ENCODE measurements at regions not wholly inside any gene's neighbourhood (a gene's known extent, or its start where the extent isn't known, plus 50 kb on each side); places are given as distances from the start of the nearest gene placed in this dataset.

DNA sequence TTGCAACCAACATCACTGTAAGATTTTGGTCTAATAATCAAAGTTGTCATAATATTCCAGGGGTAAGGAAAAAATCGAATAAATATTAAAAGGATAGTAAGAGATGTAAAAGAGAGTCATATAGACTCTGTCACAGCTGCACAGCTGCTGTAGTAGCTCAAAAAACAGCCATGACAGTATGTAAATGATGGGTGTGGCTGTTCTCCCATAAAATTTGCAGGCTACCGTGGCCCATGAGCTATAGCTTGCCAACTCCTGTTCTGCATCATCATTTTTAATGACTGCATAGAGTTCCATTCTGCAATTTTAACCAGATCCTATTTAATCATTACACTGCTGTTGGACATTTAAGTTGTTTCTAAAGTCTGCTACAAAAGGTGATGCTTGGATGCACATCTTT, 450.5 kb upstream of the MPDZ start:
- no peak overlapping the region for H3K4me3 ChIP-seq (ENCODE audit: control insufficient read depth, low read depth, low read length)
- TF ChIP-seq, protein P1, sequence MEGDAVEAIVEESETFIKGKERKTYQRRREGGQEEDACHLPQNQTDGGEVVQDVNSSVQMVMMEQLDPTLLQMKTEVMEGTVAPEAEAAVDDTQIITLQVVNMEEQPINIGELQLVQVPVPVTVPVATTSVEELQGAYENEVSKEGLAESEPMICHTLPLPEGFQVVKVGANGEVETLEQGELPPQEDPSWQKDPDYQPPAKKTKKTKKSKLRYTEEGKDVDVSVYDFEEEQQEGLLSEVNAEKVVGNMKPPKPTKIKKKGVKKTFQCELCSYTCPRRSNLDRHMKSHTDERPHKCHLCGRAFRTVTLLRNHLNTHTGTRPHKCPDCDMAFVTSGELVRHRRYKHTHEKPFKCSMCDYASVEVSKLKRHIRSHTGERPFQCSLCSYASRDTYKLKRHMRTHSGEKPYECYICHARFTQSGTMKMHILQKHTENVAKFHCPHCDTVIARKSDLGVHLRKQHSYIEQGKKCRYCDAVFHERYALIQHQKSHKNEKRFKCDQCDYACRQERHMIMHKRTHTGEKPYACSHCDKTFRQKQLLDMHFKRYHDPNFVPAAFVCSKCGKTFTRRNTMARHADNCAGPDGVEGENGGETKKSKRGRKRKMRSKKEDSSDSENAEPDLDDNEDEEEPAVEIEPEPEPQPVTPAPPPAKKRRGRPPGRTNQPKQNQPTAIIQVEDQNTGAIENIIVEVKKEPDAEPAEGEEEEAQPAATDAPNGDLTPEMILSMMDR (IDR thresholded peaks at IDR 0.05; ENCODE audit: control insufficient read depth, insufficient read depth, low read depth, low read length, missing control alignments) = no peak
- DNase-seq (ENCODE audit: low read depth) = no peak

DNA sequence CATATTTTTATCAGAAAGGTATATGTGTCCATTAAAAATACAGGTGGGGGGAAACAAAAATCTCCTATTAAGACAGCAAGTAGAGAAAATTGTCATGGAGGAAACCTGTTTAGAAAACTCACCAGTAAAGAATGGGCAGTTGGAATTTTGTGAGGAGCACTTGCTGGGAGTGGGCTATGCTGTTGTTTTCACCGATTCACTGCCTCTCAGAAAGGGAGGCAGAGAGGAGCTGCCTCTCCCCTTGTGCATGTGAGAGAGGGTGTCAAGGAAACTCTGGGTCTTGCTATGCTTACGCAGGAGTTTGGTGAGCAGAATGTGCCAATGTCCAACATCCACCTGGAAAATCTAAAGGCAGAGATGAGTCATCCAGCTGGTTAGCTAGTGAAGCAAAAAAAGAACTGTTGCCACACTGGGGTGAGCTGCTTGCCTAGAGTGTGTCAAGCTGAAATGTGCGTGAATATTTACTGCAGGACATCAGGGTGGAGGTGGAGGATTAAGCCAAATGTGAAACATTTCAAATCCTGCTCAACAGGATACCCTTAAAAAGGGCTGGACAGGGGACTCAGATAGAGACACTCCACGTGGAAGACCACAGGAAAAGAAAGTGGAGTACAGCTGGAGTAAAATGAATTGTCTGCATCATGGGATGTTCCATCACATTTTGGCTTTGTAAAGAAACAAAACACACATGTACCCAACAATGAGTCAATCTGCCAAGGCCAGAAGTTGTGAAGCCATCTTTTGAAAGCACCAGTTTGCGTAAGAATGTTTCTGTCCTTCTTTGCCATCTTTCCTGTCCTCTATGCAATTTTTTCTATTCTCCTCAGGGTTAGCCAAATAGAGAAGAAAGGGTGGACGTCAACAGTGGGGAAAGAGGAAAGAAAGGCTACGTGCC, 449.7 kb upstream of the MPDZ start:
- DNase-seq (ENCODE audit: low read depth) = no peak
- no peak overlapping the region for H3K4me3 ChIP-seq (ENCODE audit: control insufficient read depth, low read depth, low read length)

DNA sequence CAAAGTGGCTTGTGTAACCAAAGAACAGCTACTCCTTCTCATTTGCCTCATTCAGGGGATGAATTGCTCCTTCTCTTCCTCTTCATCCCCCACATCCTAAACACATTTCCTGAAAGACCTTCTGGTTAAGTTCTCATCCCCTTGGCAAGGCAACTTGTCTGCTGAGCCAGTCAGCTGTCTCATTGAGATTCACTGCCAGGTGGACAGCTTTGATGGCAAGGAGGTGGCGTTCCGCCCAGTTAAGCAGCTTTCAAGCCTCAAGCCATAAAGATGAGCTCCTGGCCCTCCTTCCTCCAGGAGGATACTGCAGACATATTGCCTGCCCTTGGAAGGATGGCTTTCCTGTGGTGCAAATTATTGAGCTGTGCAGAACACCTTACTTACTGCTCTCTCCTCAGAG, 448.6 kb upstream of the MPDZ start:
- TF ChIP-seq, protein P1 (IDR thresholded peaks at IDR 0.05; ENCODE audit: control insufficient read depth, insufficient read depth, low read depth, low read length, missing control alignments) = no peak
- DNase-seq (ENCODE audit: low read depth) = no peak
- no peak overlapping the region for H3K4me3 ChIP-seq (ENCODE audit: control insufficient read depth, low read depth, low read length)

More for the DNA sequence above, 449.7 kb upstream of the MPDZ start:
- TF ChIP-seq, protein P1 (IDR thresholded peaks at IDR 0.05; ENCODE audit: control insufficient read depth, insufficient read depth, low read depth, low read length, missing control alignments) = no peak

DNA sequence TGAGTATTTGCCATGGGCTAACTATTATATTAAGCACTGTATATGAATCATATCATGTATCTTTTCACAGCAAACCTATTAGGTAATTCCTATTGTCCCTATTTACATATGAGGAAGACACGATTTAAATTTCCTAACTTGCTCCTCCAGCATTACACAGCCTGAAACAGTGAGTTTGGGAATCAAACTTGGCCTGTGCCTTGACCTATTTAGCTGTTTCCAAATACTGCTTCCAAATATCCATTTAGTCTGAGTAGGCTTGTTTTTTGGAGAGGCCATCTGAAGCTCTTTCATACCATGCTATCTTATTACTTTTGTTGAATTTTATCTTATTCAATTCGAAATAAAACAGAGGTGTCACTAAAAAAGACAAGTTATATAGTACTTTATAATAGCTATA, 447.3 kb upstream of the MPDZ start:
- no peak overlapping the region for H3K4me3 ChIP-seq (ENCODE audit: control insufficient read depth, low read depth, low read length)
- TF ChIP-seq, protein P1 (IDR thresholded peaks at IDR 0.05; ENCODE audit: control insufficient read depth, insufficient read depth, low read depth, low read length, missing control alignments) = no peak
- DNase-seq (ENCODE audit: low read depth) = no peak

DNA sequence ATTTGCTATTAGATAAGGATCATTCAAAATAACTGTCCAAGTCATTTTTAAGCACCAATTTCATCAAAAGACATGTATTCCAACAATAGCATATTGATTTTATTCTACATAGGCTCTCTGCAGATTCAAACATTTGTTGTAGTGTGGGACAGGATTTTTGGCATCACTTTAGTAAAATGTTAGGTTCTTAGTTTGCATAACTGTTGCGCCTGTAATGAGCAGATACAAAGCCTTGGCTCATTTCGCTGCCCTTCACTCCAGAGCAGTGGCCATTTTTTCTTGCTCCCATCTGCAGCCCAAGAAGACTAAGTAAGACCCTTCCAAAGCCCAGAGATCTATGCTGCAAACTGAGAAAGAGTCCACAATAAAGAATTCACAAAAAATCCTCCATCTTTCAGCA, 446.0 kb upstream of the MPDZ start:
- DNase-seq (ENCODE audit: low read depth) = no peak
- TF ChIP-seq, protein P1 (IDR thresholded peaks at IDR 0.05; ENCODE audit: control insufficient read depth, insufficient read depth, low read depth, low read length, missing control alignments) = no peak

DNA sequence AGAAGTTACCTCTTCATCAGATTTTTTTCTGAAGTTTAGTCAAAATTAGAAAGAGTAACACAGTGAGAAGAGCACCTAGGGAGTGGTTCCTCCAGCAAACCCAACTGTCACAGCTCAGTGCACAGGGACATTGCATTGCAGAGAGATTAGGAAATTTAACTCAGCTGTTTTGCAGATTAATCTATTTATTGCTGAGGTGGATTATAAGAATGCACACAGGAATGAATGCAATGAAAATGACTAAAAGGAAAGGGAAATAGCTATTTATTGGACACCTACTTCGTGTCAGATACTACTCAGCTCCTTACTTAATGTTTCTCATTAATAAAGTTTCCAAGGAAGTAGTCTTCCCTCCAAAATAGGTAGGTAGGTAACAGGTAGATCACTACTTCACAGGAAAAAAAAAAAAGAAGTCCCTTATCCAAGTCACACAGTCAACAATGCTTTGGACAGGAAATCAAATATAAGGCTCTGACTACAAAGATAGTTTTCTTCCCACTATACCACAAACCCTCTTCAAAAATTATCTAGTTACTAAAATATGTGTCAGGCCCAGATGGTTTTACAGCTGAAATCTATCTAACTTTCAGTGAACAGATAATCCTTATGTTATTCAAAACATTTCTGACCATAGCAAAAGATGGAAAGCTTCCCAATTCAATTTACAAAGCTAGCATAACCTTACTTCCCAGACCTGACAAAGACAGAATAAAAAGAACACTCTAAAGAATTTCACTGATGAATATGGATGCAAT, 442.2 kb upstream of the MPDZ start:
- no peak overlapping the region for H3K4me3 ChIP-seq (ENCODE audit: control insufficient read depth, low read depth, low read length)
- DNase-seq (ENCODE audit: low read depth) = no peak
- TF ChIP-seq, protein P1 (IDR thresholded peaks at IDR 0.05; ENCODE audit: control insufficient read depth, insufficient read depth, low read depth, low read length, missing control alignments) = no peak

More for the DNA sequence above, 446.0 kb upstream of the MPDZ start:
- H3K4me3 ChIP-seq (ENCODE audit: control insufficient read depth, low read depth, low read length) = no peak overlapping the region

All from AG09309 (cell line).